NCI-H774 (cell line): ENCODE measurements at regions not wholly inside any gene's neighbourhood (a gene's known extent, or its start where the extent isn't known, plus 50 kb on each side); places are given as distances from the start of the nearest gene placed in this dataset.
A peak's percentile ranks its signal among the peaks of the same experiment; 100 is the strongest.

Experiments
- DNase-seq: peaks from one replicate; lab custom pipeline; 2025; lab: John Stamatoyannopoulos, UW

DNA sequence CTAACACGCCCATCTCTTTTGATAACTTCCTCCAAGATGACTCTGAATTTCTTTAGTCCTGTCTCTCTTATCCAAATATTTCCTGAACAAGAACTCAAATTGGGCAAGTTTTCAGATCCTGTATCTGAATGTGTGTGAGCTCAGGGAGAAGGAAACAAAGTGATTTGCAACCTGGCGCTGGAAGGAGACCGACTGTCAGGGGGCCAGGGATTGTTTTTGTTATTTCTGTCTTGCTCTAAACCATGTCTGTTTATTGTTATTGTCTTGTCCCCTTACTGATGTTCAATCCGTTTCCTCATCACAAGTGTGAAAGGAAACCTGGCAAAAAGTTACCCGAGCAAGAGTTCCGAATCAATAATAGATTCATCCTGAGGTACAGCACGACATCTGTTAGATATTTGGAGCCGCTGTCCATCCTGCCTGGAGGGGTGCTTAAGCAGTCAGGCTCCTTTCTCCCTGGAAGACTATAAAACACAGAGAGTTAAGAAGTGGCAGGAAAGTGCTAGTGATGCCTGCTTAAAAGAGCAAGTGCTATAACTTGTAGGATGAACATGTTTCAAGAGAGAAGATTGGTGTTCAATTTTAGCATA lies 132.5 kb upstream of the OSR1 start:
- DNase-seq: no peak

DNA sequence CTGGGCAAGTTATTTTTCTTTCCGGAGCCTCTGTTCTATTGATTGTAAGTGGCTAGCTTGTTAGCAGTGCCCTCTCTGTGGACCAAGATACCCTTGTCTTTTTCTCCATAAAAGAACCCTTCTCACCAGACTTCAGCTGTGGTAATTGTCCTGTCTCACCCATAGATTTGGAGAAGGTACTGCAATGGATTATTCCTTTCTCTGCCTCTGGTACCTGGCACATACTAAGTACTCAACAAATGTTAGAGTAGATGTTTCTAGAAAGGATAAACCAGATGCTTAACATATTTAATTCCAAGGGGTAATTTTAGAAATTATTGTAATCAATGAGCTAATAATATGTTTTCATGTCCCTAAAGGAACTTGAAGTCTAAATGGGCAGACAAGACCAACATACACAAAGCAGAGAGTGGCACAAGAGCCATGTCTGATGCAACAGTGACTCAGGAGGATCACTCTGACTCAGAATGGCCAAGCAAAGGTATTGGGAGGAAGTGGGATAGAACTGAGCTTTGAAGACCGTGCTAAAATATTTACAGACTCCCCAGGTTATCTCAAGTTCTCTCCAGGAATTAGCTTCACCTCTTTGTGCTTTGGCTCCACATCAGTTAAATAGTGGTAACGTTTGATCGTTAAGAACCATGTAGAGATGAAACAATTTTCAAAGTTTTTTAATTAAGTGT lies 129.7 kb upstream of the OSR1 start:
- DNase-seq: no peak

DNA sequence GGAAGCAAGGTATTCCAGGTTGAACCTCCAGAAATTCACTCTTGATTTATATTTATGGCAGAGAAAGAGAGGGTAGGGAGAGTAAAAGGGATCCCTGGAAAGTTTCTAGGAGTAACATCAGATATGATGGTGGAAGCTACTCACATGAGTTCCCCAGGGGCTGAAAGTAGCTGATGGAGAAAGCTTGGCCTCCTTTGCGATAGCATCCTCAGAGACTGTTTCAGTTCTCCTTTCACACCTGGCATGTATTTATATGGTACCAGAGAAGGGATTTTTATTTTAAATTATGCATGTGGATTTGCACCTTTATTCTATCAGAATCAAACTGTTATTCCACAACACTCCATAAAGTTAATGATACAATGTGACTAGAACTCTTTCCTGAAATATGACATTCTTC lies 126.3 kb upstream of the OSR1 start:
- no peak for DNase-seq

DNA sequence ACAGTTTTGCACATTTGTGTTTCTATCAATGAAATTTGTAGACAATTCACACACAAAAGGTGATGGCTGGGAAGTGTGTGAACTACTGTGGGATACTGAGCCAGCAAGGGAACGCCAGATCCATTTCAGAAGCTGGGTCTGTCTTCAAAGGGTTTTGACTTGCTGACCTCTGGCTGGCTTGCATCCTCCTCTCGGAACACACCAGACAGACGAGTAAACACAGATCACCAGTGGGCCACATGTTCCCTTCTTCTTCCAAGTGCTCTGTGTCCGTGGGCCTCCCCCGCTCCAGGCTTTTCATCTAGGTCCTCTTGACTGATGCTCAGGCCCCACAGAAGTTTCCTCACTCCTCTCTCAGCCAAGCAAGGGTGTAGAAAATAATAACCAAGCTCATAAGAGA lies 122.2 kb upstream of the OSR1 start:
- no peak for DNase-seq

DNA sequence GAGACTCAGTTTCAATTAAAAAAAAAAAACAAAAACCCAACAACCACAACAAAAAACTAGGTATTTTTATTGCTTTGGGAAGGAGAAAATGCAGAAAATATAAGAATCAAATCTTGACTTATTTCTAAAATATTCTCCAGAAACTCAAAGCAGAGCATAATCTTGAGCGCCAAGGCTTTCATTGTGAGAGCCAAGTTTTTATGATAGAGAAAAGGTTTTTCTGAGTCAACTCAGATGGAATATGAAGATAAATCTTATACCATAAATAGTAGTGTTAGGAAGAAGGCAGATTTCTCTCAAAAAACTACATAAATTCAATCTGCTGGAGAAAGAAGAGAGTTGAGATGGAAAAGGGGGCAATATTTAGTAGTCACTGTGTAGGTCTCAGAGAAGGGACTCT lies 121.2 kb upstream of the OSR1 start:
- no peak for DNase-seq

DNA sequence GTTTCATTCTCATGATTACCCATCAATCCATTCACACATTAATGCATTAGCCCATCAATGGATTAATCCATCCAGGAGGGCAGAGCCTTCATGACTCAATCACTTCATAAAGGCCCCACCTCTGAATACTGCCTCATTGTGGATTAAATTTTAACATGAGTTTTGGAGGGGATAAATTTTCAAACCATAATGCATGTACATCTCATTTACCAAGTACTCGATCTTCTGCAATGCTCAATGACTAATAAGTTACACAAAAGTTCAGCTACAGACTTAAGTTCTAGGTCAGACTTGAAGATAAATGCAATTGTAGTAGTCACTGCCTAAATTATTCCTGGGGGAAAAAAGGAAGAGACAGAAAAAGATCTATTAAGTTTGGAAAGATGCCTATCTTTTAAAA lies 120.0 kb upstream of the OSR1 start:
- no peak for DNase-seq

DNA sequence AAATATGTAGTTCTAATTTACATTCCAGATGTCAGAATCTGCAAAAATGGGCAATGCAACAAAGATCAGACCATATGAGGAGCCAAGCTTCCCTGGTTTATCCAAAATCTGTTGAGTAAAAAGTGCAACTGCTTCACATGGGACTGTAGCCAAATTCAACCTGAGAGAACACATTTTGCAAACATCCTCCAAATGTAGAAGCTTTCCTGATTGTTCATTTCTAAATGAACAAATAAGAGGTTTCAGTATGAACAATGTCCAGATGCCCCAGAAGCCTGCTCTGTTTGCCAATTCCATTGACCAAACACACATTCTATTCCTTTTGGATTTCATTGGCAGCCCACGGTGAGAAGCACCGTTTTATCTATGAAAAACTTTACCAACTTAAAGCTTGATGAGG lies 117.9 kb upstream of the OSR1 start:
- DNase-seq: peak; percentile 49

DNA sequence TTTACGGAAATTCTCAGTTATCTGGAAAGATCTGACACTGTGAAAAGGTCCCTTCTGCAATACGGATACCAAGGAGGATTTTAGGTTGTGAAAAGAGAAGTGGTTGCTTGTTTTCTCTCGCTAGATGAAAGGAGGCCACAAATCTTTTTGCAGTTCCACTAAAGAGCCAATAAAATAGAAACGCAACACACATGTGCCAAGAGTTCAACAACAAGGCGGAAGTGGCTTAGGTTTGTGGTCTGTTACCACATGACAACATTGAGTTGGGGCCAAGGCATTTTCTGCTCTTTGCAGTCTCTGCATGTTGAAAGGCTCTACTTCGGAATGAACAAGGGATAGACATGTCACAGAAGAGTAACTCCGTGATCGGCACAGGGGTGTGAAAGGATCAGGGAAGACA lies 115.7 kb upstream of the OSR1 start:
- no peak for DNase-seq

DNA sequence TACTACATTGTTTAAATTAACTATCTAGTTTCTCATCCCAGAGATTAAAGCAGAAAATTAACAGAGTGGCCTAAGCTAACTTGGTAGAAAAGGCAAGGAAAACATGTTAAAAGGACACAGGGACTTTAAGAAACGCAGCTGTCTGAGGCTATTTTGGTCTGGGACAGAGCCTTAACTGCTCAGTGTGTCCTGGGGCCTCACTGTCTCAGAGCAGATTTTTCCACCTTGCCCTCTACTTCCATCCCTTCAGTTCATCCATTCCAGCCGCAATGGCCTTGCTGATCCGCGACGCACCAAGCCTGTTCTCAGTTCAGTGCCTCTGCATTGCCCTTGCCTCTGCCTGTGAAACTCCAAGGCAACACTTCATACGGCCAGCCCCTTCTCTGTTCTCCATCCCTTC lies 114.9 kb upstream of the OSR1 start:
- no peak for DNase-seq

DNA sequence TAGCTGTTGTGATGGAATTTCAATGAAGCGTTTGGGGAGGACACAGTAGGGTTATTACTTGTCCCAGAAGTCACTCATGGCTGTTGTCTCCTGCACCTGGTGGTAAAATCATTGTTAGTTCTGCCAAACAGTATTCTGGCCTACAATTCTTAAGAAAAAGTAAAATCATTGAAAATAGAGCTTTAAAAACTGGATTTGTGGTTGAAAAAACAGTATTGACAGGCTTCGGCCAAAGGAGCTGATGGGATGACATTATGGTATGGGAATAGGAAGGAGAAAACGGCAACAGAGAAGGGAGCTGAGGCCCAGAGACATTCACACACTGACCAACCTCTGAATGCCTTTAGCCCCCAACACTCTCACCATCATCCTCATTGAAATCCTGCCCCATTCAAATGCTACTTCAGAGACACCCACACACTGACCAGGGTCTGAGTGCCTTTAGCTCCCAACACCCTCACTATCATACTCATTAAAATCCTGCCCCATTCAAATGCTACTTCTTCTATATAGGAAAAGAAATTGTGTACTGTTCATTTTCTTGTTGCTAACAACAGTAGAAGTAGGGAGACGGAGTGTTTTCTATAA lies 114.1 kb upstream of the OSR1 start:
- no peak for DNase-seq

DNA sequence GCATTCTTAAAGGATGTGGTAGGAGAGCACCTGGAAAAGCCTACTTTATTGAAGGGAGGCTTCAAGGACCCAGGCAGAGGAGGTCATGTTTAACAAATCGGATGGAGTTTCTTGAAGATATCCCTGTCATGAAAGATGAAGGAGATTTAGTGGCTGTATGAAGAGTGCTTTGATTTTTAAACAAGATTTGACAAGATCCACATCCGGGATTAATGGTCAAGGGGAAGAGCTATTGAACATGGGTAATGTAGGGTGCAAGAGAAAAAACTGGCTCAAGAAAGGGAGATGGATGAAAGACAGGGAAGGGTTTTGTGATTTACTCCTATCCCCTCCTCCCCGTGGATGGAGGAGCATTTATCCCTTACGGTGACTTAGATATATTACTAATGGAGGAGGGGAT lies 113.1 kb upstream of the OSR1 start:
- DNase-seq: no peak

DNA sequence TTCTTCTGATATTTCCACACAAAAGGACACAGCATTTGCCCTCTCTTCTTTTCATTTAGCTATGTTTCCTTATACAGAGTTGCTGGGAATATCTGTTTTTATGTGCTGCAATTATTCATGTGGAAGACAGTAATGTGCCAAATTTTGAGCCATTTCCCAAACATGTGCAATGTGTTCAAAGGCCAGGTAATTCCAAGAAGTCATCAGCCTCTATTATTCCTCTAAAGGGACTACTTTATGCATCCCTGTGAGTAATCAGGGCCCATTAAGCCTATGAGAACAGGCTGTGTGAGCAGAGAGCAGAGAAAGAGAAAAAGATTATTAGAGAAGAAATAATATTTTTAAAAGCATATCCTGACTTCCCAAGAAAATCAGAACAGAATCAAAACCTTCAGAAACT lies 107.6 kb upstream of the OSR1 start:
- DNase-seq: no peak

DNA sequence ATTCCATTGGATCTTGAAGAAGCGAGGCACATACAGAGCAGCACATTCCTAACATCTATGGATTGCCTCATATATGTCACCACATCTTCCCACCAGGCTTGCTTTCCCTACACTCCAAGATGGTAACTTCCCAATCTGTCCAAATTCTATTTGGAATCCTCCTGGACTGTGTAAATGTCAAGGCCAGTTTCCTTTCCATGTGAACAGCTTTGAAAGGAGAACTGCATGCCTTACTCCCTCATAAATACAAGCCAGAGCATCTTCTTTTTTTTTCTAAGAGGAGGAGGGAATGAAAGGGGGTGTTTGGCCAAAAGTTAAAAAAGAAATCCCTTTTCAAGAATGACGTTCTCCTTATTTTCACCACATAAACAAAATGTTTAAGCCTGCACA lies 103.8 kb upstream of the OSR1 start:
- DNase-seq: no peak

DNA sequence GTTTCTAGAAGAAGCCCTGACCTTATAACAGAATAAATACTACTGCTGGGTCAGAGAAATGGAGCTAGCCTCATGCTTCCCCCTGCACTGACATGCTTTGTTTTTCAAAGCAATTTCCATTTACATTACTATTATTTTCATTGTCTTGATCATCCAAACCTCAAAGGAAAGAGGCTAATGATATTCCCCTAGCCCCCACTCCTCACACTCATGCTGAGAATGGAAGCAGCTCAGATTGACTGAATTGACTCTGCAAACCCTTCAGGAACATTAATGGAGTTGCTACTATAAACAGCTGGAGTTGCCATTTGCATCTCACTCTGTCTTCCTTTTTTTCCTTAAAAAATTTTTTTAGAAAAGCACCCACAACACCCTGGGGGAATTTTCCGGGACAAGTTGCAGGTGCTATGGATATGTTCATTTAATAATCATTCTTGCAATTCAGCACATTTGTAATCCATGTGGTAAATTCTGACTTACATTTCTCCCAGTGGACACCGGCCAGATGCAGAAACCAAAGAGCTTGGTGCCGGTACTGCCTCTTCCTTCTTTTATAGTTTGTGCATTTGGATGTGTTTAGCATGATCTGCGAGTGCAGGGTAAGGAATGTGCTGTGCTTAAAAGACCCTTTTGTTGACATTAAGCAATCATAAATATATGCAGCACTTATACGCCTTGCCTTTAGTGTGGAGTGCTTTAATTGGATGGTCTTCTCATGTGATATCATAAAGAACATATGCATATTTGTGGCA lies 103.3 kb upstream of the OSR1 start:
- no peak for DNase-seq

DNA sequence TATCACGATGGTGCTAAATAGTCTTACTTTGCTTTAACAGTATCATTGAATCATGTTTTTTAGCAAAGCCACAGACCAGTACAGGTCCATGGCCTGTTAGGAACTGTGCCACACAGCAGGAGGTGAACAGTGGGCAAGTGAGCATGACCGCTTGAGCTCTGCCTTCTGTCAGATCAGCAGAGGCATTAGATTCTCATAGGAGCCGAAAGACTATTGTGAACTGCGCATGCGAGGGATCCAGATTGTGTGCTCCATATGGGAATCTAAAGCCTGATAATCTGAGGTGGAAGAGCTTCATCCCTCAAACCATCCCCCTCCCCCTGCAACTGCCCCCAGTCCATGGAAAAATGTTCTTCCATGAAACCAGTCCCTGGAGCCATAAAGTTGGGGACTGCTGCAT lies 102.3 kb upstream of the OSR1 start:
- no peak for DNase-seq

DNA sequence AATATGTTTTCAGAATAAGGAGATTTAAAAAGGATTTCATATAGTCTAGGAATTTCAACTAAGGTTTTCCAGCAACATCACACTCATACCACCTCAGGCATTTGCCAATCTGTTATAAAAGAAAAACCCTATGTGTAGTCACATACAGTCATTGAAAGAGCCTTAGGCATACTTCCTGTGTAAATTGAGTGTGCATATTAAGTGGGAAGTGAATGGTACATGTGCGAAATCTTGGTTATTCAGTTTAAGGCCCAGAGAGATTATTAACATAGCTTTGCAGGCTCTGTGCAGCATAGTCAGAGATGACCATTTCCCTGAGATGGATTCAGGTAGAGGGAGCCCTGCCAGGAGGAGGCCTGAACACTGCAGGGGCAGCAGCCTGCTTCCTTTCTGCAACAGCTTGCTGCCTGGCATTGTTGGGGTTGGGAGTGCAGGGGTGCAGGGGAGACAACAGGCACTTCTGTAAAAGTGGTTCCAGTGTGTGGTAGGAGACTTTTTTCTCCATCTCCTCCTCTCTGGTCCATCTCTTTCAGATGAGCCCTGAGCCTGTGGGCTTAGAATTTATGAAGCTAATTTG lies 100.1 kb upstream of the OSR1 start:
- DNase-seq: no peak

DNA sequence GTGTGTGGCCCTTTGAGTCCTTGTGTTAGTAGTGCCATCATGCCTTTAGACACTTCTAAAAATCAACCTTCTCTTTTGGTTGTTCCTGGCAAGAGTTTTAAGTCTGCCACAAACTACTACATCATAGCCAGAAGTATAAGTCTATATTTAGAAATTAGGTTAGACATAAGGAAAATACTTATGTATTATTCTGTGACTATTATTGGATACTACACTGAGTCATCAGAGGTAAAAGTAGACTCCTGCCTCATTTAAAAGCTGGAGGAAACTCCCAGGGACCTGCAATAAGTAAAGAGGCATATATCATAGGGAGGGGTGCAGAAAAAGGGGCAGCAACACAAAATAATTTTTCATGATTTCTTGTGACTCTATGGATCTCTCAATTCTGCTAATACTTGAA lies 99.4 kb upstream of the OSR1 start:
- no peak for DNase-seq

DNA sequence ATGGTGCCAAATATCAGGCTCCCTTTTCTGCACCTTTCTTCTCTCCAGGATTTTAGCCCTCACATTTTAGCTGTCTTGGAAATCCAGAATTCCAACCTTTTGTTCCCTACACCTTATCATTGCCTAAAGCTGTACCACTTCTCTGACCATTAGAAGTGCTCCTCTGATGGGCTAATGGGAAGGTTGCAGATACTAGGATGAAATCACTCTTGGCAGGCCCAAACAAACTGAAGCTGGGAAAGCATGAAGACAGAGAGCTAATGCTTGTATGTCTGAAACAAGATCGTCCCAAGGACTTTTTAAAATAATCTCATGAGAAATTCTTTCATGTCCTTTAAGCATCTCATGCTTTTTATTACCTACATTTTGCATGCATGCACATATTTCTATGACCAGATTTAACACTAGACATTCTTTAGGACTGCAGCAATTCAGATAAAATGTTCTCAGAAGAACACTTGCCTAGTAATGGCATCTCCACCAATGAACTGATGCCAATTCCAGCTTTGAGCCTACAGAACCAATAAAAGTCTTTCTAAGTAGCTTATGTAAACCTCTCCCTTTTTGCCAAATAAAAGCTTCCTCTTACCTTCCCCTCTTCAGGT lies 98.4 kb upstream of the OSR1 start:
- DNase-seq: no peak

DNA sequence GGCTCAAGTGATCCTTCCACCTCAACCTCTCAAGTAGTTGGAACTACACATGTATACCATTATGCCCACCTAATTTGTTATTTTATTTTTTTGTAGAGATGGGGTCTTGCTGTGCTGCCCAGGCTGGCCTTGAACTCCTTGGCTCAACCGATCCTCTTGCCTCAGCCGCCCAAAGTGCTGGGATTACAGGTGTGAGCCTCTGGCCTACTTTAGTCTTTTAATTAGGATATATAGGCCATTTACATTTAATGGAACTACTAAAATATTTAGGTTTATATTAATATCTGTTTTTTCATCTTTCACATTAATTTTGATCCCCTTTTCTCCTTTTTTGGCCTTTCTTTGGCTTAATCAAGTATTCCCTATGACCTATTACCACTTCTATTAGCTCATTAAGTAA lies 95.7 kb upstream of the OSR1 start:
- no peak for DNase-seq

DNA sequence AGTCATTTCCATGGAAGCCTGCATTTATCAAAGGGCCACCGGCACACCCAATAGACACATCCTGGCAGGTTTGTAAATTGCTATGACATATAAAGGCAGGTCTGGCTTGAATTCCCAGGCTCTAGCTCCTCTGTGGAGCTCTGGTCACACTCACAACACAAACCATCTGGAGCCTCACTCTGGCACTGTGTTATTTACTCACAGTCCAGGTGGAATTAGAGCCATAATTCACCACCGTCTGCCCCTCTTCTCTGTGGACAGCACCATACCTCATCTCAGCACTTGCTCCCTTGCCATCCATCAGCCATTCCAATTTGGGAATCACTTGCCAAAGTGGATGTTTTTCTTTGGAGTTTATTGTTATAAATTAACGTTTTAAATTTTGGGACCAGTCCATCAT lies 84.3 kb upstream of the OSR1 start:
- DNase-seq: peak; percentile 27

DNA sequence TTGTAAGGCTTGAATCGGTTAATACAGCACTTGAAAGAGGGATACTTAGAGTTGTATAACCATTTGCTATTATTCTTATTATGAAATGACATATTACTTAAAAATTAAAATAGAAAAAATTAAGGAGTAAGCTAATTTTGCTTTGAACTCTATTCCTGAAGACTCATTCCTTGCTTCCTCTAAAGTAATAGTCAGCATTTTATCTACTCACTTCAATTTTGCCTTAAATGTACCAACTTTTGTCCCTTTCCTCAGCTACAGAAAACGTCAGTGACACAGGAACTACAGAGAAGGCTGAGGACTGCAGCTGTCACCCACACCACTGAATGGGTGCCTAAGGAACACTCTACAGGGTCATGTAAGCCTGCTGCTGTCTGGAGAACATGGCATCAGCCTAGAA lies 80.7 kb upstream of the OSR1 start:
- DNase-seq: no peak

DNA sequence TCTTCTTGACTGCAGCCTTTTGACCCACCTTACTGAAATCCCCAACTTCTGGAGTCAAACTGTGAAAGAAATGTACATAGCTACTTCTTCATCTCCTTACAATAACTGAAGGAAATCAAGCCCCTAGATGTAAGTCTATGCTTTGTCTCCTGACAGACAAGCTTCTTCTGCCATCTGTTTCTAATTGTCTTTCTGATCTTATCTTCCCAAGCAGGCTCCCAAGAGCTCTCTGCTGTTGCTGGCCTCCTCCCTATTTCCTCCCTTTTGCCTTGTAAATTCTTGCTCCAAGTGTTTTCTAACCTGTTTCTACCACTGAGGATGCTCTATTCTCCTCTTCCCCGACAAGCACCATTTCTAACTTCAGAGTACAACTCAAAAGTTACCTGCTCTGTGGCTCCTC lies 77.4 kb upstream of the OSR1 start:
- no peak for DNase-seq

DNA sequence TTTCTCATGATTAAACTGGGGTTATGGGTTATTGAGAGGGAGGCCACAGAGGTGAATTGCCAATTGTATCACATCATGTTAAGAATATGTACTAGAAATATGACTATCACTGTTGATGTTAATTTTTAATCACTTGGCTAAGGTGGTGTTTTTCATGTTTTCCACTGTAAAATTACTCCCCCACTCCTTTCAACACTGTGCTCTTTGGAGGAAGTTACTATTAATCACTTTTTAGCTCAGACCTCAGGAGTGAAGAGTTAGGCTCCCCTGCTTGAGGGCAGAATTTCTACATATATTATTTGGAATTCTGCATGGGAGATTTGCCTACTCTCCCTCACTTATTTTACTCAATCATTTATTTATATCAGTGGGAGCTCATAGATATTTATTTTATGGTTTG lies 76.0 kb upstream of the OSR1 start:
- DNase-seq: no peak
